HuH-7 (cell line): ENCODE measurements at regions not wholly inside any gene's neighbourhood (a gene's known extent, or its start where the extent isn't known, plus 50 kb on each side); places are given as distances from the start of the nearest gene placed in this dataset.
"Not testable (repeated sequence)": the region's sequence is repeated elsewhere in the genome, so short reads cannot be mapped to it uniquely, and the experiment has no call there.

ENCODE experiments used
- DNase-seq: peaks from one replicate; pipeline ENCODE4 v3.0.0; 2011; ENCODE audit warnings: low spot score

DNA sequence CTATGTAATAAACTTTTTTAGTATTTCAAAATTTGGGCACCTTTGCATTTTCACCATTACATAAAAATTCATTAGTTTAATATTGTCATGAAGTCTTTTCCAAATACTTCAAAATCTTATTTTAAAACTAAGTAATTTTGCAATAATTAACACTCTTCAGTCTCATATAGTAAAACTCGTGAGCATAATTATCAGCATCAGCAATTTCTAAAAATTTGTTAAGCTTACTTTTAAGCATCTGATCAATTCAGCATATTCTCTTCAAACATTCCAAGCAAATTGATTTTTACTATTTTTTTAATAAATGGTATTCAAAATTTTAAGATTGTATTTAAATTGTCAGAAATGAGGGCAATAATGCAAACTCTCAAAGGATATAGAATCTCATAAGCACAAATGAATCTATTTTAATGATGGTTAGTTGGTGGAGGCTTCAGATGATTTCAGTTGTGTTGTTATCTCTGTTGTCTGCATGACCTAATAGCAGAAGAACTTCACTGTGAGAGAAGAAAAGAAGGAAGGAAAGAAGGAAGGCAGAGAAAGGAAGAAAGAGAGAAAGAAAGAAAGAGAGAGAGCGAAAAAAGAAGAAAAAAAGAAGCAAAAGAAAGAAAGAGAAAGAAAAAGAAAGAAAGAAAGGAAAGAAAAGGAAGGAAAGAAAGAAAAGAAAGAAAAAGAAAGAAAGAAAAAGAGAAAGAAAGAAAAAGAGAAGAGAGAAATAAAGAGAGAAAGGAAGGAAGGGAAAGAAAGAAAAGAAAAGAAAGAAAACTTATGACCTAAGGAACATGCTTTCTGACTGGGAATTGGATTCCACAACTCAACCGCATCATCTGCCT is 860.5 kb downstream of the NCAM2 start:
- DNase-seq = no peak

GRCh38 chr21:21860888-21861287 is 862.7 kb downstream of the NCAM2 start:
- DNase-seq = peak; percentile 3

DNA sequence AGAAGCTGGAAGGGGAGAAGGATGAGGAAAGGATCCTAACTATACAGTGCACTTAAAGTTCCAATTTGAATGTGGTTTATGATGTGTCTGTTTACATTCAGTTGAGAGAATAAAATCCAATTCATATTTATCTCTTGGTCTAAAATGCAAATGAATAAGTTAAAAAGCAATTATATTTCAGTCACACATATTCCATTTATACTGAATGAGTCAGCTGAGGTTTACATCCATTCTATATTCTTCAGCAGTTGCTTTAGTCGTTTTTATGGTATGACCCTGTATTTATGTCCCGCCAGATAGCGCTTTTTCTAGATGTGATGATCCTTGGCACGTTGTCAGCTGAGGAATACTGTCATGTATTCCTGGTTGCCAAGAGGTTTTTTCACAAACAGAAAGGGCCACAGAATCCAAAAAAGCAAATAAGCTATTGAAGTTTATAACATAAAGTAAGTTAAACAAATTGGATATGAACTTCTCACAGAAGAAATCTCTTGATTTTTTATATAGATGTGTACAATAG is 866.2 kb downstream of the NCAM2 start:
- DNase-seq = no peak

GRCh38 chr21:21897275-21897883 is 899.2 kb downstream of the NCAM2 start:
- DNase-seq = no peak

DNA sequence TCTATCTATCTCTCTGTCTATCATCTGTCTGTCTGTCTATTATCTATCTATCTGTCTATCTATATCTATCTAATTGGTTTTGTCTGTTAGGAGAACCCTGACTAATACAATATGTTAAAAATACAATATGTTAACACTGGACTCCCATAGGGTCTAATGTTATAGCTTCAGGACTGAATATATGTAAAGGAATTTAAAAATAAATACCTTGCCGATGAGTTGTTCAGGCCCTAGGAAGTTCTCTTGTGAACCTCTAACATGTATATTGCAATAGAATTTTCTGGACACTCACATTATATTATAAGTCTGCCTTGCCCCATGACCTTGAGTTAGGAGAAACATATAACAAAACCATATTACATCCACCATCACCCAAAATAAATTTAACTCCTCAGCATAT is 900.6 kb downstream of the NCAM2 start:
- no peak for DNase-seq

DNA sequence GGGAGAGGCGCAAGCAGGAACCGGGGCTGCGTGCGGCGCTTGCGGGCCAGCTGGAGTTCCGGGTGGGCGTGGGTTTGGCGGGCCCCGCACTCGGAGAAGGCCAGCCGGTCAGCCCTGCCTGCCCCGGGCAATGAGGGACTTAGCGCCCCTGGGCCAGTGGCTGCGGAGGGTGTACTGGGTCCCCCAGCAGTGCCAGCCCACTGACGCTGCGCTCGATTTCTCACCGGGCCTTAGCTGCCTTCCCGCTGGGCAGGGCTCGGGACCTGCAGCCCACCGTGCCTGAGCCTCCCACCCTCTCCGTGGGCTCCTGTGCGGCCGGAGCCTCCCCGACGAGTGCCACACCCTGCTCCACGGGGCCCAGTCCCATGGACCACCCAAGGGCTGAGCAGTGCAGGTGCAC is 904.2 kb downstream of the NCAM2 start:
- not testable (repeated sequence) for DNase-seq

GRCh38 chr21:21907271-21907670 is 909.1 kb downstream of the NCAM2 start:
- no peak for DNase-seq

DNA sequence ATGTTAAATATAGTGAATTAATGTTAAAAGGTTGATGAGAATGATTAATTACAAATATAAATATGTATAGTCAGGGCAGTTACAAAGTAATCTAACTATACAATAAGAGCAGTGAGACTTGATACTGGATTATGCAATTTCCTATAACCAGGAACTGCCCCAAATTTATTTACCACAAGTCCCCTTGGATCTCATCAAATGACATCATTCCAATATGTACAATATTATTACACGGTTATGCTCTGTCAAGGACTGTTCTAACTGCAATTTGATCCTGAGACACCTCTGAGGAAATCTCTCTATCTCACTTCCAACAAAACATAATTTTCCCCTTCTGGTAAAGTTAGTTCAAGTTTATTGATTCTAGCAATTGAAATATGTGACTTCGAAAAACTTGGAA is 917.6 kb downstream of the NCAM2 start:
- DNase-seq = no peak

DNA sequence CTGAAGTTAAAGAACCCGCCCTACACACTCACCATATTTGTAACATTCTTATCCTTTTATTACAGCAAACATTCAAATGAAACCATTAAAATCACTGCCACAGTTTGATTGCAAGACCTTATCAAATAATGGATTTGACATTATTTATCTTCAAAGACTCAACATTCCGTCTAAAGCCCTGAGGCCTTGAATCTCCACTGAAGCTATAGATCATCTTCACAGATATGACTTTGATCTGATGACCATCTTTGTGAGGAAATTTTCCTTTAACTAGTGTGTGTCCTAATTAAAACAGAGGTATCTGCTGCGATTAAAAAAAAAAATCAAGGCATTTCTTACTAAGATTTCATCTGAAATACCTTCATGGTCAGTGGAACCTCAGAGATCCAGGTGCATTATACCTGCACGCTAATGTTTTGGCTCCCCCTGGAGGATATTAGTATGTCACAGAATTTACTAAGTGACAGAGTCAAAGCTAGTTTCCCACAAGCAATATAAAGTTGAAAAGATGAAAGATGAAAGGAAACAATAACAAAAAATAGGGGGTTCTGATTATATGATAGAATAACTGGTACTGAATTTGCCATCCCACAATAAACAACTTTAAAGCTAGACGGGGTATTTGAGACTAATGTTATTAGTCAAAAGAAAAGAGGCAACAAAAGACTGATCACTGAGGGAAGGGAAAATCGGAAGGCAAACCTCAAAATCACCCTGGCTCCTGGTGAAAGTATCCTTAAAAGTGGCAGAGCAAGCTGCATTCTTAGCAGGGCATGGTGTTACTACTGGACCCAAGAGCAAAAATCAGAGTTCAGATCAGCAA is 923.4 kb downstream of the NCAM2 start:
- peak; percentile 9 for DNase-seq

- no peak for DNase-seq
Measured at GRCh38 chr21:21929226-21929625, 931.0 kb downstream of the NCAM2 start.

- peak; percentile 7 for DNase-seq
Measured at GRCh38 chr21:21929789-21930188, 931.6 kb downstream of the NCAM2 start.

- no peak for DNase-seq
Measured at GRCh38 chr21:21952566-21952965, 954.4 kb downstream of the NCAM2 start.

- no peak for DNase-seq
Measured at GRCh38 chr21:21955204-21955603, 957.0 kb downstream of the NCAM2 start.

DNA sequence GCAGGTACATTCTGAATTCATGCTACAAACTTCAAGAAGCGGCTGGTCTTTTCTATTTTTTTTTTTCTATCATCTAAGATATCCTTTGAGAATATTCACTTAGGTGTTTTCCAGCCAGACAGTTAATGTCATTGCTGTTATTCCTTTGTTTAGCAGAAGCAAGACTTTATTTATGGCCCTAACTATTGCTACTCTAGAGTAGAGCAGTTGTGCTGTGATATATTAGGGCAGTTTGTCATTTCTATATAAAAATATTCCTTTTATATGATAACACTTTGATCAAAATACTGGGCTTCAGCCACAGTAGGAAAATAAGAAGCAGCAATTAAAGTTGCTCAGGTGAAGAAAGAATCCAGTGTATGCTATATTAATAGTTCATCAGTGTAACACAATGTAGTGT is 959.3 kb downstream of the NCAM2 start:
- no peak for DNase-seq

GRCh38 chr21:21963911-21964310 is 965.7 kb downstream of the NCAM2 start:
- DNase-seq = no peak

DNA sequence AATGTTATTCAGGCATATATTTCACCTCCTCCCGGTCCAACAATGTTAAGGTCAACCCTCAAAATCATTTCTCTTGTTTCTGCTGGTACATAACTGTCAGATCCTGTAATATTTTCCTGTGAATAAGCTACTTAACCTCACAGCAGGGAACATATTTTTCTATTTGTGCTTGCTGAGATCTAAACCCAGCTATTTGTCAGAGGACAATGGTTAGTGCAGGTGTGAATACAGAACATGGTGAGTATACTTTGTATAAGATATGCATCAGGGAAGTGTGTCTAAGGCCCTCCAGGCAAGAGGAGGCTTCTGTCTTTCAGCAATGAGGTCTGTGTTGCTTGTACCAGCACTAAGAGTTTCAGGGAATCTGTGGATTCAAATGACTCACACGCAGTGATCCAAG is 970.6 kb downstream of the NCAM2 start:
- DNase-seq = no peak

- DNase-seq = no peak
Measured at GRCh38 chr21:21969211-21969610, 971.0 kb downstream of the NCAM2 start.

- DNase-seq = no peak
Measured at GRCh38 chr21:21971384-21971783, 973.2 kb downstream of the NCAM2 start.

DNA sequence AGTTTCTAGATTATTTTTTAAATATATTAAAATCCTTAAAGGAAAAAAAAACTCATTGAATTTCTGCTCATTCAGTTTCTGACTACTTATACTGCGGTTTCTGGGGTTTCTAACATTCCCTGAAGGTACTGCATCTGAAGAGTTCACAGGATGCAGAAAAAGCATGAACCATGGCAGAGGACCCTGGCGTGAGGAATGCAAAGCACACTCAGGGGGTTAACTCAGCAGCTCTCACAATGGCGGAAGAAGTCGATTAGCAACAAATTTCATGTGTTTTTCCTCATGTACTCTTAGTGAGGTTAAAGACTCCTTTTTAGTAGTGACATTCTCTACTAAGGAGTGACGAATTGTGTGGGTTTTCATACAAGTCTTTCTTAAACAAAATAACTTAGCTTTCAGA is 975.6 kb downstream of the NCAM2 start:
- no peak for DNase-seq

- DNase-seq = no peak
Measured at GRCh38 chr21:21996891-21997290, 998.7 kb downstream of the NCAM2 start.

DNA sequence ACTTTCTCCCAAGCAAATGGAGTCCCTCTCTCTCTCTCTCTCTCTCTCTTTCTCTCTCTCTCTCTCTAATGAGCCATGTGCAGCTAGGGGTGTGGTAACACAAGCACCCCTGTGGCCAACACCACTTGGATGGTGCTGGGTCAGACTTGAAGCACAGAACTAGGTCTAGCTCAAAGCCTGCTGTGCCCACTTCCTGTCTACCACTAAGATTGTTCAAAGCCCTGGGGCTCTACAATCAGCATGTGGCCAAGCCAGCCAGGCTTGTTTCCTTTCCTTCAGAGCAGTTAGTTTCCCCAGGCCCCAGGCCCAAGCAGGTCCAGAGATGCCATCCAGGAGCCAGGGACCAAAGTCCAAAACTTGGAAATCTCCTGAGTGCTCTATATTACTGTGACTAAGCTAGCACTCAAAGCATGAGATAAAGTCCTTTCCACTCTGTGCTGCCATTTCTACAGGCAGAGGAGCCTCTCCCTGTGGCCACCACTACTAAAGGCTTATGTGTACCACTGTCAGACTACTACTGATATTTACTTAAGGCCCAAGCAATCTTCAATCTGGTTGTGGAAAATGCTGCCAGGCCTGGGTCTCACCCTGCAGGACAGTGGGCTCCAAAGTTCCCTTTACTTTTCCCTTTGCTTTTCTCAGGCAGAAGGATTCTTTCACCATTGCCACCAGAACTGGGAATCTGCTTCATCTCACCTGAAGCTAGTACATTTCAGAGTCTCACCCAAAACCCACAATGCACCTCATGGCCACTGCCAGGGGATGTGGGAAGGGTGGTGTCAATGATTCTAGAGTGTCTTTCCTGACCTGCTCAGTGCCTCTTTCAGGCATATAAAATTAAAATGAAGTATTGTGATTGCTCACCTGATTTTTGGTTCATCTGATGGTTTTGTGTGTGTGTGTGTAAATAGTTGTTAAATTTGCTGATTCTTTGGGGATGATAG is 999.5 kb downstream of the NCAM2 start:
- no peak for DNase-seq

- no peak for DNase-seq
Measured at GRCh38 chr21:22019766-22020165, 1021.6 kb downstream of the NCAM2 start.
